Loucy (cell line): ENCODE measurements at regions not wholly inside any gene's neighbourhood (a gene's known extent, or its start where the extent isn't known, plus 50 kb on each side); places are given as distances from the start of the nearest gene placed in this dataset.

Source experiments
- CTCF ChIP-seq: fragments of 200-600 bp; sonication (generic); conservative IDR thresholded peaks from 2 replicates; pipeline ENCODE4 v1.5.1; 2014; ENCODE audit warnings: mild to moderate bottlenecking, antibody characterized with exemption, low read length
- EZH2phosphoT487 ChIP-seq: fragments of 200-600 bp; IDR thresholded peaks from 2 replicates; pipeline ENCODE4 v1.6.1; 2018; ENCODE audit warnings: antibody characterized with exemption, mild to moderate bottlenecking, moderate library complexity, borderline replicate concordance

GRCh38 chr2:150626934-150627411 is 139.5 kb upstream of the RND3 start:
- TF ChIP-seq CTCF (no peak), EZH2phosphoT487 (no peak)
